Astrocyte (in vitro differentiated cells and primary cell): ENCODE measurements at regions not wholly inside any gene's neighbourhood (a gene's known extent, or its start where the extent isn't known, plus 50 kb on each side); places are given as distances from the start of the nearest gene placed in this dataset.

Source experiments
- DNase-seq: peaks from one replicate; pipeline ENCODE4 v3.0.0-alpha.2; 2010; ENCODE audit warnings: low read depth
- FAIRE-seq: peaks from 2 replicates; lab custom pipeline; 2011; peaks lifted over from hg19 to GRCh38; lab: Jason Lieb, UNC
- H2AFZ ChIP-seq: 2 replicates; pipeline ENCODE4 v1.6.0; 2012; ENCODE audit warnings: low read depth, low read length, inconsistent platforms
- H3K27ac ChIP-seq: 2 replicates; pipeline ENCODE4 v1.5.1; 2011; ENCODE audit warnings: low read depth, low read length, inconsistent platforms
- H3K27me3 ChIP-seq: 2 replicates; pipeline ENCODE4 v1.6.0; 2011; ENCODE audit warnings: low read length, inconsistent platforms; ENCODE audit not compliant: insufficient read depth
- H3K36me3 ChIP-seq: 2 replicates; pipeline ENCODE4 v1.5.1; 2011; ENCODE audit warnings: low read length, inconsistent platforms; ENCODE audit not compliant: insufficient read depth
- H3K4me1 ChIP-seq: 2 replicates; pipeline ENCODE4 v1.5.1; 2011; ENCODE audit warnings: low read length, inconsistent platforms; ENCODE audit not compliant: insufficient read depth
- H3K4me2 ChIP-seq: 2 replicates; pipeline ENCODE4 v1.6.0; 2012; ENCODE audit warnings: low read length, inconsistent platforms
- H3K4me3 ChIP-seq: 2 replicates; pipeline ENCODE4 v1.5.1; 2011; ENCODE audit warnings: low read depth, mild to moderate bottlenecking, low read length, inconsistent platforms; ENCODE audit not compliant: insufficient read depth
- H3K79me2 ChIP-seq: 2 replicates; pipeline ENCODE4 v1.6.0; 2012; ENCODE audit warnings: mild to moderate bottlenecking, low read length, inconsistent platforms; ENCODE audit not compliant: insufficient read depth
- H3K9ac ChIP-seq: 2 replicates; pipeline ENCODE4 v1.6.0; 2012; ENCODE audit warnings: mild to moderate bottlenecking, low read length, inconsistent platforms
- H3K9me3 ChIP-seq: 2 replicates; pipeline ENCODE4 v1.5.1; 2012; ENCODE audit warnings: low read depth, mild to moderate bottlenecking, low read length, inconsistent platforms; ENCODE audit not compliant: insufficient read depth
- H4K20me1 ChIP-seq: 2 replicates; pipeline ENCODE4 v1.6.0; 2012; ENCODE audit warnings: low read length, inconsistent platforms; ENCODE audit not compliant: insufficient read depth
- H3K27ac Mint-ChIP-seq: one replicate; pipeline ENCODE4 v1.8.0; 2021; ENCODE audit warnings: mild to moderate bottlenecking, mixed read lengths; ENCODE audit not compliant: unreplicated experiment
- H3K27me3 Mint-ChIP-seq: one replicate; pipeline ENCODE4 v1.8.0; 2021; ENCODE audit warnings: low read depth, mixed read lengths; ENCODE audit not compliant: unreplicated experiment
- H3K36me3 Mint-ChIP-seq: one replicate; pipeline ENCODE4 v1.8.0; 2021; ENCODE audit warnings: low read depth, mixed read lengths; ENCODE audit not compliant: unreplicated experiment
- H3K4me1 Mint-ChIP-seq: one replicate; pipeline ENCODE4 v1.8.0; 2021; ENCODE audit warnings: low read depth, mixed read lengths; ENCODE audit not compliant: unreplicated experiment
- H3K4me3 Mint-ChIP-seq: one replicate; pipeline ENCODE4 v1.8.0; 2021; ENCODE audit warnings: mild to moderate bottlenecking, moderate library complexity, mixed read lengths; ENCODE audit not compliant: unreplicated experiment
- H3K9me3 Mint-ChIP-seq: one replicate; pipeline ENCODE4 v1.8.0; 2021; ENCODE audit warnings: mild to moderate bottlenecking, mixed read lengths; ENCODE audit not compliant: unreplicated experiment
- EZH2 ChIP-seq: IDR thresholded peaks from 2 replicates; pipeline ENCODE4 v1.6.1; 2012; ENCODE audit warnings: mild to moderate bottlenecking, low read length, inconsistent platforms; ENCODE audit not compliant: insufficient read depth
- TF ChIP-seq, protein P1 (sequence below): IDR thresholded peaks from 2 replicates; pipeline ENCODE4 v1.5.1; 2011; ENCODE audit warnings: low read depth, mild to moderate bottlenecking, inconsistent platforms, low read length, moderate library complexity; ENCODE audit not compliant: insufficient read depth

GRCh38 chr22:47784367-47784983 is 1022.0 kb downstream of the TBC1D22A start:
- DNase-seq = no peak
- Histone ChIP-seq H3K27me3 (no peaks in the 10 kb centered on the region), H2AFZ (no peak overlapping the region), H3K27ac (no peak overlapping the region), H3K79me2 (no peaks in the 10 kb centered on the region), H3K4me1 (no peaks in the 10 kb centered on the region), H3K9me3 (peaks cover 18% of the 10 kb centered on the region), H3K4me3 (no peak overlapping the region), H4K20me1 (no peaks in the 10 kb centered on the region), H3K4me2 (no peak overlapping the region), H3K9ac (no peak overlapping the region), H3K36me3 (no peaks in the 10 kb centered on the region)
- TF ChIP-seq, protein P1, sequence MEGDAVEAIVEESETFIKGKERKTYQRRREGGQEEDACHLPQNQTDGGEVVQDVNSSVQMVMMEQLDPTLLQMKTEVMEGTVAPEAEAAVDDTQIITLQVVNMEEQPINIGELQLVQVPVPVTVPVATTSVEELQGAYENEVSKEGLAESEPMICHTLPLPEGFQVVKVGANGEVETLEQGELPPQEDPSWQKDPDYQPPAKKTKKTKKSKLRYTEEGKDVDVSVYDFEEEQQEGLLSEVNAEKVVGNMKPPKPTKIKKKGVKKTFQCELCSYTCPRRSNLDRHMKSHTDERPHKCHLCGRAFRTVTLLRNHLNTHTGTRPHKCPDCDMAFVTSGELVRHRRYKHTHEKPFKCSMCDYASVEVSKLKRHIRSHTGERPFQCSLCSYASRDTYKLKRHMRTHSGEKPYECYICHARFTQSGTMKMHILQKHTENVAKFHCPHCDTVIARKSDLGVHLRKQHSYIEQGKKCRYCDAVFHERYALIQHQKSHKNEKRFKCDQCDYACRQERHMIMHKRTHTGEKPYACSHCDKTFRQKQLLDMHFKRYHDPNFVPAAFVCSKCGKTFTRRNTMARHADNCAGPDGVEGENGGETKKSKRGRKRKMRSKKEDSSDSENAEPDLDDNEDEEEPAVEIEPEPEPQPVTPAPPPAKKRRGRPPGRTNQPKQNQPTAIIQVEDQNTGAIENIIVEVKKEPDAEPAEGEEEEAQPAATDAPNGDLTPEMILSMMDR = no peak
- no peak for TF ChIP-seq EZH2
- Mint-ChIP-seq H3K36me3 (no peaks in the 10 kb centered on the region), H3K4me3 (no peak overlapping the region), H3K27ac (no peak overlapping the region), H3K4me1 (peaks cover 18% of the 10 kb centered on the region), H3K27me3 (peaks cover 23% of the 10 kb centered on the region), H3K9me3 (peaks cover 10% of the 10 kb centered on the region)
- no peak for FAIRE-seq

GRCh38 chr22:47783433-47784366 is 1021.2 kb downstream of the TBC1D22A start:
- H3K4me1 Mint-ChIP-seq = peaks cover 11% of the 10 kb centered on the region
- Histone ChIP-seq H3K4me2 (no peak overlapping the region), H3K27ac (no peak overlapping the region), H3K36me3 (no peaks in the 10 kb centered on the region), H3K9me3 (peaks cover 18% of the 10 kb centered on the region), H2AFZ (no peak overlapping the region), H3K79me2 (no peaks in the 10 kb centered on the region), H3K9ac (no peak overlapping the region), H4K20me1 (no peaks in the 10 kb centered on the region), H3K4me3 (no peak overlapping the region), H3K4me1 (no peaks in the 10 kb centered on the region), H3K27me3 (no peaks in the 10 kb centered on the region)
- no peaks in the 10 kb centered on the region for H3K36me3 Mint-ChIP-seq
- H3K4me3 Mint-ChIP-seq = no peak overlapping the region
- peaks cover 10% of the 10 kb centered on the region for H3K9me3 Mint-ChIP-seq
- DNase-seq (no peak), FAIRE-seq (no peak)
- no peak overlapping the region for H3K27ac Mint-ChIP-seq
- TF ChIP-seq, protein P1 = no peak
- TF ChIP-seq EZH2 = no peak
- peaks cover 30% of the 10 kb centered on the region for H3K27me3 Mint-ChIP-seq
